ENCODE measurements at regions not wholly inside any gene's neighbourhood (a gene's known extent, or its start where the extent isn't known, plus 50 kb on each side); places are given as distances from the start of the nearest gene placed in this dataset.

DNA sequence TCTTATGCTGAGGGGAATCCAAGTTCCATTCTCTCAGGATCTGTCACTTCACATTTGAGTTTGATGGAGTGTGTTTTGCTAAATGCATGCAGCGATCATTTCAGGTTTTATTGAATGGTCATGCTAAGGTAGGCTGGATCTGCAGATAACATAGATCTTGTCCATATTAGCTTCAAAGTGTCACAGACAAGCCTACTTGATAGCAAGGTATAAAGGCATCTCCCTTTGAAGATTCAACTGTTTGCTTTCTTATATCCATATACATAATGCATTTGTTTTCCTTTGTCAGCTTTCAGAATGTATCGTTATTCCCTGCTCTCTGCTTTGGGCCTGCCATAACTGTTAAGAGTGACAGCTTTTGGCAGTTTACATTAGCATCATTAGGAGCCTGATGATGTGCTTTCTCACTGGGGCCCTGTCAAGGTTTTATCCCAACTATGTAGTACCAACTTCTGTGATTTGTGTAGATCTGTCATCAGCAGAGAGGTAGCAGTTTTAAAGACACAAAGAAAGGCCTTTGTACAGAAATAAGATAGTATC is 604.3 kb upstream of the CDH7 start:
- Histone ChIP-seq H3K27me3 (ENCODE audit: low read depth, low read length) (no peaks in the 10 kb centered on the region), H3K36me3 (ENCODE audit: control insufficient read depth in 1 of 2, insufficient read depth in 2 of 2, low read length in 2 of 2) (no peaks in the 10 kb centered on the region), H3K9me3 (ENCODE audit: control insufficient read depth in 1 of 2, low read length in 2 of 2) (no peaks in the 10 kb centered on the region), H3K4me3 (ENCODE audit: low read depth in 1 of 2, low read length in 2 of 2) (no peak overlapping the region), H3K4me1 (ENCODE audit: control insufficient read depth in 1 of 2, insufficient read depth in 2 of 2, low read length in 2 of 2) (no peaks in the 10 kb centered on the region), H3K27ac (ENCODE audit: low read length) (no peak overlapping the region)

DNA sequence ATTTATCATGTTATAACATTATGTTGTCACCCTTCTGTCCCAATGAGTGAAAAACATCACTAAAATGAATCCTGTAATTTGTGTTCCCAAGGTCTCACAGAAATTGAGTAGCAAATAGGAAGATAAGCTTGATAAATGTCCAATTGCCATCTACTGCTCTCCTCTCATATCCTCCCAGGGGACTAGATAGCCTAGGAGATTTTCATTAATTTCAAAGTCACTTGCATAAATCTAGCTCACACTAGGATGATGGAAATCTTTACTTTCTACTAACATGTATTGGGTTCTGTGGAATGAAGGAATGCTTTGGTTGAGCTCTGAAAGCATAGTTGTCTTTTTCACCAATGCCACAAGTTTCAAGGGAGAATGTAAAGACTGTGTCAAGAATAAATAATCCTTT is 605.5 kb upstream of the CDH7 start:
- Histone ChIP-seq H3K4me3 (ENCODE audit: low read depth in 1 of 2, low read length in 2 of 2) (no peak overlapping the region), H3K36me3 (ENCODE audit: control insufficient read depth in 1 of 2, insufficient read depth in 2 of 2, low read length in 2 of 2) (no peaks in the 10 kb centered on the region), H3K4me1 (ENCODE audit: control insufficient read depth in 1 of 2, insufficient read depth in 2 of 2, low read length in 2 of 2) (no peaks in the 10 kb centered on the region), H3K27ac (ENCODE audit: low read length) (no peak overlapping the region), H3K9me3 (ENCODE audit: control insufficient read depth in 1 of 2, low read length in 2 of 2) (no peaks in the 10 kb centered on the region), H3K27me3 (ENCODE audit: low read depth, low read length) (no peaks in the 10 kb centered on the region)

DNA sequence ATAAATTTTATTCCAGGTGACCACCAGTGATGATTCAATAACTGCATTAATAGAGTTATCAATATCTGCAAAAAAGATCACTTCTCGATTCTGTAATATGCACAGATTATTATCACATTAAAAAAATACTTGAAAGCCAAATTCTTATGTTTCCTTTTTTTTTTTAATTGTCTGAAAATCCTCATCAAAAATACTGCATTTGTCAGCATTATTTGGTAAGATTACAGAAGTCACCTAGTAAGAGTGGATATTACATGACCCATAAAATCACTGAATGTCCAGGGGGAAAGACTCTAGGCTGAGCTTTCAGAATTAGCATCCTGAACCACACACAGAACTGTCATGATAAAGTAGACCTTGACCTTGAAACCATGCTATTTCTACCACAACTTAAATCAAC is 617.2 kb upstream of the CDH7 start:
- Histone ChIP-seq H3K27me3 (ENCODE audit: low read depth, low read length) (no peaks in the 10 kb centered on the region), H3K9me3 (ENCODE audit: control insufficient read depth in 1 of 2, low read length in 2 of 2) (no peaks in the 10 kb centered on the region), H3K36me3 (ENCODE audit: control insufficient read depth in 1 of 2, insufficient read depth in 2 of 2, low read length in 2 of 2) (no peaks in the 10 kb centered on the region), H3K4me1 (ENCODE audit: control insufficient read depth in 1 of 2, insufficient read depth in 2 of 2, low read length in 2 of 2) (no peaks in the 10 kb centered on the region), H3K27ac (ENCODE audit: low read length) (no peak overlapping the region), H3K4me3 (ENCODE audit: low read depth in 1 of 2, low read length in 2 of 2) (no peak overlapping the region)

GRCh38 chr18:65124633-65125032 is 626.2 kb upstream of the CDH7 start:
- no peaks in the 10 kb centered on the region for H3K36me3 ChIP-seq (ENCODE audit: control insufficient read depth in 1 of 2, insufficient read depth in 2 of 2, low read length in 2 of 2)
- no peaks in the 10 kb centered on the region for H3K4me1 ChIP-seq (ENCODE audit: control insufficient read depth in 1 of 2, insufficient read depth in 2 of 2, low read length in 2 of 2)
- peaks cover 3 to 9% of the 10 kb centered on the region in 2 donors for H3K9me3 ChIP-seq (ENCODE audit: control insufficient read depth in 1 of 2, low read length in 2 of 2)
- H3K27me3 ChIP-seq (ENCODE audit: low read depth, low read length), result no peaks in the 10 kb centered on the region
- H3K27ac ChIP-seq (ENCODE audit: low read length), result no peak overlapping the region
- H3K4me3 ChIP-seq (ENCODE audit: low read depth in 1 of 2, low read length in 2 of 2), result peak overlapping the region; percentile 40 to 47

DNA sequence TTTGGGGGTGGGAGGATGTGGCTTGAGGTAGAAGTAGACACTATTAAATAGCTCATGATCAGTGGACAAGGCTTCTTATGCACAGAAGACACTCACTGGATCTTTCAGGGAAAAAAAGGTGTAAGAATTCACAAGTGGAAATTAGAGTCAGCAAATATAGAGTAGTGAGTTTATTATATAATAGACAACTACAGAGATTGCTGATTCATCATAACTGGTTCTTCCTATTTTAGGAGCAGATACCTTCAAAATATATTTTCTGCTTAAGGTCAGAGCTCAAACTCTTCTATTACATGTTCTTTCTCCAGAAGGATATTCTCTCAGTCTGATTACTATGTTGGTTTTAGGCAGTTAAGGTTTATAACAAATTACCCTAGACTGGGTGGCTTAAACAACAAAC is 646.9 kb upstream of the CDH7 start:
- Histone ChIP-seq H3K4me3 (ENCODE audit: low read depth in 1 of 2, low read length in 2 of 2) (no peak overlapping the region), H3K36me3 (ENCODE audit: control insufficient read depth in 1 of 2, insufficient read depth in 2 of 2, low read length in 2 of 2) (no peaks in the 10 kb centered on the region), H3K9me3 (ENCODE audit: control insufficient read depth in 1 of 2, low read length in 2 of 2) (no peaks in the 10 kb centered on the region), H3K27ac (ENCODE audit: low read length) (no peak overlapping the region), H3K4me1 (ENCODE audit: control insufficient read depth in 1 of 2, insufficient read depth in 2 of 2, low read length in 2 of 2) (no peaks in the 10 kb centered on the region), H3K27me3 (ENCODE audit: low read depth, low read length) (no peaks in the 10 kb centered on the region)

- Histone ChIP-seq H3K9me3 (ENCODE audit: control insufficient read depth in 1 of 2, low read length in 2 of 2) (no peaks in the 10 kb centered on the region), H3K4me3 (ENCODE audit: low read depth in 1 of 2, low read length in 2 of 2) (no peak overlapping the region), H3K36me3 (ENCODE audit: control insufficient read depth in 1 of 2, insufficient read depth in 2 of 2, low read length in 2 of 2) (no peaks in the 10 kb centered on the region), H3K27ac (ENCODE audit: low read length) (no peak overlapping the region), H3K27me3 (ENCODE audit: low read depth, low read length) (no peaks in the 10 kb centered on the region), H3K4me1 (ENCODE audit: control insufficient read depth in 1 of 2, insufficient read depth in 2 of 2, low read length in 2 of 2) (no peaks in the 10 kb centered on the region)
Observed at GRCh38 chr18:65093346-65093745, 657.5 kb upstream of the CDH7 start.

- no peaks in the 10 kb centered on the region for H3K4me1 ChIP-seq (ENCODE audit: control insufficient read depth in 1 of 2, insufficient read depth in 2 of 2, low read length in 2 of 2)
- no peaks in the 10 kb centered on the region for H3K36me3 ChIP-seq (ENCODE audit: control insufficient read depth in 1 of 2, insufficient read depth in 2 of 2, low read length in 2 of 2)
- no peaks in the 10 kb centered on the region for H3K27me3 ChIP-seq (ENCODE audit: low read depth, low read length)
- H3K9me3 ChIP-seq (ENCODE audit: control insufficient read depth in 1 of 2, low read length in 2 of 2), result no peaks in the 10 kb centered on the region
- no peak overlapping the region for H3K27ac ChIP-seq (ENCODE audit: low read length)
- no peak overlapping the region for H3K4me3 ChIP-seq (ENCODE audit: low read depth in 1 of 2, low read length in 2 of 2)
Observed at GRCh38 chr18:65091744-65092329, 659.0 kb upstream of the CDH7 start.

DNA sequence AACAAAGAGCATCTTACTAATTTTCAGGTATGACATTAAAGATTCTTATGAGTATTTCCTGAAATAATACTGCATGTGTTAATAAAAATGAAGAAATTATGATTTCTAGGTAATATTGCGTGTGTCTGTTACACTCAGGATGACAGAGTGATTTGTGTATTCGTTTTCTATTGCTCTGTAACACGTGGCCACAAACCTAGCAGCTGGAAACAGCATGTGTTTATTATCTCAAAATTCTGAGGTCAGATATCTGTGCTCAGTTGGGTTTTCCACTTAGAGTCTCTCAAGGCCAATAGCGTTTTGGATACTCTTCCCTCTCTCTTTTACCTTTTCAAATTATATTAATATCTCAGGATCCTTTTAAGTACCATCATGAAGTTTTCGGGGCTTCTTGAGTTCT is 667.9 kb upstream of the CDH7 start:
- H3K9me3 ChIP-seq (ENCODE audit: control insufficient read depth in 1 of 2, low read length in 2 of 2), result no peaks in the 10 kb centered on the region
- no peaks in the 10 kb centered on the region for H3K4me1 ChIP-seq (ENCODE audit: control insufficient read depth in 1 of 2, insufficient read depth in 2 of 2, low read length in 2 of 2)
- no peak overlapping the region for H3K4me3 ChIP-seq (ENCODE audit: low read depth in 1 of 2, low read length in 2 of 2)
- no peak overlapping the region for H3K27ac ChIP-seq (ENCODE audit: low read length)
- no peaks in the 10 kb centered on the region for H3K27me3 ChIP-seq (ENCODE audit: low read depth, low read length)
- H3K36me3 ChIP-seq (ENCODE audit: control insufficient read depth in 1 of 2, insufficient read depth in 2 of 2, low read length in 2 of 2), result no peaks in the 10 kb centered on the region

GRCh38 chr18:65081786-65082185 is 669.0 kb upstream of the CDH7 start:
- H3K27ac ChIP-seq (ENCODE audit: low read length), result no peak overlapping the region
- H3K9me3 ChIP-seq (ENCODE audit: control insufficient read depth in 1 of 2, low read length in 2 of 2), result no peaks in the 10 kb centered on the region
- H3K4me1 ChIP-seq (ENCODE audit: control insufficient read depth in 1 of 2, insufficient read depth in 2 of 2, low read length in 2 of 2), result no peaks in the 10 kb centered on the region
- H3K4me3 ChIP-seq (ENCODE audit: low read depth in 1 of 2, low read length in 2 of 2), result no peak overlapping the region
- no peaks in the 10 kb centered on the region for H3K36me3 ChIP-seq (ENCODE audit: control insufficient read depth in 1 of 2, insufficient read depth in 2 of 2, low read length in 2 of 2)
- no peaks in the 10 kb centered on the region for H3K27me3 ChIP-seq (ENCODE audit: low read depth, low read length)

DNA sequence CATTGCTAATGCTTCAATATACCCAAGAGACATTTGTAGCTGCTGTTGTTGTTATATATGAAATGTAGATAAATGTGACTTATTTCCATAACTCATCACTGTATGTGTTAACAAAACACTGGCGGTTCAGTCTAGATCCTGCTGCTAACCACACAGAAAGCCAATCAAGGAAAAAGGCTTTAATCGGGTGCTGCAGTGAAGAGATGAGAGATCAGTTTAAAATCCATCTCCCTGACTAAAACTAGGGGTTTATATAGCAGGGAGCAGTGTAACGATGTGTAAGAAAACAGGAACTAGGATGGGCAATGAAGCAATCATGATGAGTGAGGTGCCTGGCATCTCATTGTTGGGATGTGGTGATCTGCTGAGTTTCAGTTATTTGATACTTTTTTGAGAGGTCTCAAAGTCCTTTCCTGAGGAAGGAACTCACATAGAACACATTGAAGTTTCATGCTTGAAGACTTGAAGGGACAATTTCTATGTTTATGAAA is 677.7 kb upstream of the CDH7 start:
- Histone ChIP-seq H3K27ac (ENCODE audit: low read length) (no peak overlapping the region), H3K9me3 (ENCODE audit: control insufficient read depth in 1 of 2, low read length in 2 of 2) (no peaks in the 10 kb centered on the region), H3K27me3 (ENCODE audit: low read depth, low read length) (no peaks in the 10 kb centered on the region), H3K36me3 (ENCODE audit: control insufficient read depth in 1 of 2, insufficient read depth in 2 of 2, low read length in 2 of 2) (no peaks in the 10 kb centered on the region), H3K4me1 (ENCODE audit: control insufficient read depth in 1 of 2, insufficient read depth in 2 of 2, low read length in 2 of 2) (no peaks in the 10 kb centered on the region), H3K4me3 (ENCODE audit: low read depth in 1 of 2, low read length in 2 of 2) (no peak overlapping the region)

DNA sequence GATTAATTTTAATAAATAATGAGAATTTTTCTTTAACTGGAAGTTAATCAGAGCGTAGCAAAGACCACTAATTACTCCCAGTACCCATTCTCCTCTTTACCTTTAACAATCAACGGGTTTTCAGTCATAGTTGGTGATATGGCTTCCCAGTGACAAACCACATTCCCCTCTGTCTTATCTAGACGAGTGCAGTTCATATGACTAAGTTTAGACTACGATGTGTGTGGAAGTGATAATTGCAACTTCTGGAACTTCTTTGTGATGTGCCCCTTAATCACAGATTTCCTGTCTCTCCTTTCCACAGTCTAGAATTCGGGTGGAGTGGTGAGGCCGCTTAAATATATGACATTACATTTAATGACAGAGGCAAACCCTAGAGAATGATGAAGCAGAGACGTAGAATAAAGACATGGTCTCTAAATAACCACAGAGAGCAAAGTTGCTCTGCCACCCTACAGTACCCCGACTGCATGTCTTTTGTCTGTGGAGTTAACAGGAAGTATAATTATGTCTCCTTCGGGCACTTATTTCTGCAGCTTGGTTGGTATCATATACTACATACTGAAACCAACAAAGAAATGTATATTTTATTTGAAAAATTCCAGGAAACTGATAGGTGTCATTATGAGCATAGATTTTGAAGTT is 693.3 kb upstream of the CDH7 start:
- Histone ChIP-seq H3K27me3 (ENCODE audit: low read depth, low read length) (no peaks in the 10 kb centered on the region), H3K36me3 (ENCODE audit: control insufficient read depth in 1 of 2, insufficient read depth in 2 of 2, low read length in 2 of 2) (no peaks in the 10 kb centered on the region), H3K4me1 (ENCODE audit: control insufficient read depth in 1 of 2, insufficient read depth in 2 of 2, low read length in 2 of 2) (no peaks in the 10 kb centered on the region), H3K4me3 (ENCODE audit: low read depth in 1 of 2, low read length in 2 of 2) (no peak overlapping the region), H3K27ac (ENCODE audit: low read length) (no peak overlapping the region), H3K9me3 (ENCODE audit: control insufficient read depth in 1 of 2, low read length in 2 of 2) (no peaks in the 10 kb centered on the region)

- Histone ChIP-seq H3K36me3 (ENCODE audit: control insufficient read depth in 1 of 2, insufficient read depth in 2 of 2, low read length in 2 of 2) (no peaks in the 10 kb centered on the region), H3K4me1 (ENCODE audit: control insufficient read depth in 1 of 2, insufficient read depth in 2 of 2, low read length in 2 of 2) (no peaks in the 10 kb centered on the region), H3K27ac (ENCODE audit: low read length) (no peak overlapping the region), H3K9me3 (ENCODE audit: control insufficient read depth in 1 of 2, low read length in 2 of 2) (no peaks in the 10 kb centered on the region), H3K4me3 (ENCODE audit: low read depth in 1 of 2, low read length in 2 of 2) (no peak overlapping the region), H3K27me3 (ENCODE audit: low read depth, low read length) (no peaks in the 10 kb centered on the region)
Observed at GRCh38 chr18:65056575-65056974, 694.2 kb upstream of the CDH7 start.

Data from muscle layer of duodenum (tissue), 2 donors.